Parathyroid adenoma (tissue), 2 donors: ENCODE measurements at regions not wholly inside any gene's neighbourhood (a gene's known extent, or its start where the extent isn't known, plus 50 kb on each side); places are given as distances from the start of the nearest gene placed in this dataset.

Source experiments
- H2AFZ ChIP-seq: fragments of 300-600 bp; sonication (generic); one replicate; pipeline ENCODE4 v1.7.0; 2017; ENCODE audit warnings: antibody characterized with exemption, mild to moderate bottlenecking
- H3K27ac ChIP-seq: fragments of 300-600 bp; sonication (generic); one replicate; pipeline ENCODE4 v1.7.0; 2017
- H3K27me3 ChIP-seq: fragments of 300-600 bp; sonication (generic); one replicate; pipeline ENCODE4 v1.7.0; 2017; ENCODE audit warnings: low read length; ENCODE audit not compliant: control insufficient read depth, insufficient read depth
- H3K36me3 ChIP-seq: fragments of 300-600 bp; sonication (generic); one replicate; pipeline ENCODE4 v1.7.0; 2017; ENCODE audit warnings: low read length; ENCODE audit not compliant: control insufficient read depth, insufficient read depth
- H3K4me1 ChIP-seq: fragments of 300-600 bp; sonication (generic); one replicate; pipeline ENCODE4 v1.7.0; 2017; ENCODE audit warnings: control low read depth
- H3K4me2 ChIP-seq: fragments of 300-600 bp; sonication (generic); one replicate; pipeline ENCODE4 v1.7.0; 2017; ENCODE audit warnings: low read length
- H3K4me3 ChIP-seq: fragments of 300-600 bp; sonication (generic); one replicate; pipeline ENCODE4 v1.7.0; 2017; ENCODE audit warnings: low read depth, low read length
- H3K79me2 ChIP-seq: fragments of 300-600 bp; sonication (generic); one replicate; pipeline ENCODE4 v1.7.0; 2017; ENCODE audit warnings: control low read depth
- H3K9ac ChIP-seq: fragments of 300-600 bp; sonication (generic); one replicate; pipeline ENCODE4 v1.7.0; 2017; ENCODE audit warnings: mild to moderate bottlenecking
- H3K9me3 ChIP-seq: fragments of 300-600 bp; sonication (generic); one replicate; pipeline ENCODE4 v1.7.0; 2017; ENCODE audit warnings: low read length; ENCODE audit not compliant: control insufficient read depth
- CTCF ChIP-seq: fragments of 300-600 bp; sonication (generic); IDR thresholded peaks from one replicate; pipeline ENCODE4 v1.7.0; 2017; ENCODE audit warnings: antibody characterized with exemption, mild to moderate bottlenecking
- donor health status: primary hyperparathyroidism.

- Histone ChIP-seq H3K27me3 (no peaks in the 10 kb centered on the region), H3K4me2 (no peak overlapping the region), H3K36me3 (no peaks in the 10 kb centered on the region), H3K4me1 (no peaks in the 10 kb centered on the region), H3K79me2 (no peaks in the 10 kb centered on the region), H3K4me3 (no peak overlapping the region), H3K9me3 (no peaks in the 10 kb centered on the region), H2AFZ (no peak overlapping the region), H3K9ac (no peak overlapping the region), H3K27ac (no peak overlapping the region)
- no peak for TF ChIP-seq CTCF
Observed at GRCh38 chr2:215847718-215848117, 165.6 kb downstream of the MREG start.

GRCh38 chr2:215847056-215847455 lies 166.3 kb downstream of the MREG start:
- Histone ChIP-seq H3K4me1 (no peaks in the 10 kb centered on the region), H2AFZ (no peak overlapping the region), H3K4me3 (no peak overlapping the region), H3K27ac (no peak overlapping the region), H3K9me3 (no peaks in the 10 kb centered on the region), H3K4me2 (no peak overlapping the region), H3K9ac (no peak overlapping the region), H3K36me3 (no peaks in the 10 kb centered on the region), H3K27me3 (no peaks in the 10 kb centered on the region), H3K79me2 (no peaks in the 10 kb centered on the region)
- TF ChIP-seq CTCF = no peak

- Histone ChIP-seq H3K4me1 (no peaks in the 10 kb centered on the region), H3K36me3 (no peaks in the 10 kb centered on the region), H3K79me2 (no peaks in the 10 kb centered on the region), H3K9me3 (no peaks in the 10 kb centered on the region), H3K27ac (no peak overlapping the region), H2AFZ (no peak overlapping the region), H3K27me3 (no peaks in the 10 kb centered on the region), H3K9ac (no peak overlapping the region), H3K4me2 (no peak overlapping the region), H3K4me3 (no peak overlapping the region)
- no peak for TF ChIP-seq CTCF
Observed at GRCh38 chr2:215845839-215846586, 167.3 kb downstream of the MREG start.

GRCh38 chr2:215843579-215843978 lies 169.8 kb downstream of the MREG start:
- TF ChIP-seq CTCF = no peak
- Histone ChIP-seq H3K9me3 (no peaks in the 10 kb centered on the region), H3K27me3 (no peaks in the 10 kb centered on the region), H3K9ac (no peak overlapping the region), H3K79me2 (no peaks in the 10 kb centered on the region), H3K27ac (no peak overlapping the region), H3K36me3 (no peaks in the 10 kb centered on the region), H3K4me3 (no peak overlapping the region), H2AFZ (no peak overlapping the region), H3K4me2 (no peak overlapping the region), H3K4me1 (no peaks in the 10 kb centered on the region)
